GM12865 (cell line): ENCODE measurements at regions not wholly inside any gene's neighbourhood (a gene's known extent, or its start where the extent isn't known, plus 50 kb on each side); places are given as distances from the start of the nearest gene placed in this dataset.
"Not testable (repeated sequence)": the region's sequence is repeated elsewhere in the genome, so short reads cannot be mapped to it uniquely, and the experiment has no call there.

Source experiments
- DNase-seq: peaks from one replicate; pipeline ENCODE4 v3.0.0; 2010; ENCODE audit warnings: low read depth
- H3K4me3 ChIP-seq: 2 replicates; pipeline ENCODE4 v1.5.1; 2011; ENCODE audit warnings: mild to moderate bottlenecking, low read depth, low read length, control low read depth
- TF ChIP-seq, protein P1 (sequence below): IDR thresholded peaks from 2 replicates; pipeline ENCODE4 v1.5.1; 2011; ENCODE audit warnings: low read length, control low read depth, low read depth, inconsistent platforms; ENCODE audit not compliant: insufficient read depth; ENCODE audit errors: missing control alignments

DNA sequence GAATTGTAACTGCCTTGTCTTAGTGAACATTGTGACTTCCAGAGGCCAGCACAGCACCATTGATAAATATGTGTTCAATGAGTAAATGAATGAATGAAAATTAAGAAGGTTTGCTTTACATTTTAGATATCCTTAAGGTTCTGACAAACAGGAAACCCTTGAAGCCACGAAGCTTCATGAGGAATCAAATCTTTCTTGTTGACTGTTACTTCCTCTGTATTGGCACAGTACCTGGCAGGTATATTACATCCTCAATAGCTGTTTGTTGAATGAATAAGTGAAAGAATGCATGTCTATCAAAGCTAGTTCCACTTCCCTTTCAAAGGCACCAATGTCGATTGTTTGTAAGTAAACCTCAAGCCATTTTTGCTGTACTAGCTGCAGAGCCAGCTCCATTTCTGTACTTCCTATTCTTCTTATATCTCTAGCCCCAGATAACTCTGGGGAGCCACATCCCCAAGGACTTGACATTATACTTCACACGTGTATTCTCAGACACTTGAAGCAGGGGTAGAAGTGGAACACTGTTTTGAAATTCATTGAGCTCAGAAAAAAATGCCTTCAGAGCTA, 140.3 kb upstream of the RAG2 start:
- no peak overlapping the region for H3K4me3 ChIP-seq
- TF ChIP-seq, protein P1, sequence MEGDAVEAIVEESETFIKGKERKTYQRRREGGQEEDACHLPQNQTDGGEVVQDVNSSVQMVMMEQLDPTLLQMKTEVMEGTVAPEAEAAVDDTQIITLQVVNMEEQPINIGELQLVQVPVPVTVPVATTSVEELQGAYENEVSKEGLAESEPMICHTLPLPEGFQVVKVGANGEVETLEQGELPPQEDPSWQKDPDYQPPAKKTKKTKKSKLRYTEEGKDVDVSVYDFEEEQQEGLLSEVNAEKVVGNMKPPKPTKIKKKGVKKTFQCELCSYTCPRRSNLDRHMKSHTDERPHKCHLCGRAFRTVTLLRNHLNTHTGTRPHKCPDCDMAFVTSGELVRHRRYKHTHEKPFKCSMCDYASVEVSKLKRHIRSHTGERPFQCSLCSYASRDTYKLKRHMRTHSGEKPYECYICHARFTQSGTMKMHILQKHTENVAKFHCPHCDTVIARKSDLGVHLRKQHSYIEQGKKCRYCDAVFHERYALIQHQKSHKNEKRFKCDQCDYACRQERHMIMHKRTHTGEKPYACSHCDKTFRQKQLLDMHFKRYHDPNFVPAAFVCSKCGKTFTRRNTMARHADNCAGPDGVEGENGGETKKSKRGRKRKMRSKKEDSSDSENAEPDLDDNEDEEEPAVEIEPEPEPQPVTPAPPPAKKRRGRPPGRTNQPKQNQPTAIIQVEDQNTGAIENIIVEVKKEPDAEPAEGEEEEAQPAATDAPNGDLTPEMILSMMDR: no peak
- DNase-seq: peak; percentile 27

DNA sequence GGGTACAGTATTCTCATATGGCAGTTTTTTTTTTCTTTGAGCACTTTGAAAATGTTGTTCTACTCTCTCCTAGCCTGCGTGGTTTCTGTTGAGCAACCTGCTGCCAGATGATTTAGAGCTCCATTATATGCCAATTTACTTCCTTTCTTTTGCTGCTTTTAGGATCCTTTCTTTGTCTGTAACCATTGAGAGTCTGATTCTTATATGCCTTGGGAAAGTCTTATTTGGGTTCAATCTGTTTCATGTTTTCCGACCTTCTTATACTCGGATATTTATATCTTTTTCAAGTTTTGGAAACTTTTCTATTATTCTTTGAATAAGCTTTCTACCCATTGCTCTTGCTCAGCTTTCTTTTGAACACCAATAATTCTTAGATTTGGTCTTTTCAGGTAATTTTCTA, 138.1 kb upstream of the RAG2 start:
- TF ChIP-seq, protein P1: no peak
- no peak overlapping the region for H3K4me3 ChIP-seq
- no peak for DNase-seq

DNA sequence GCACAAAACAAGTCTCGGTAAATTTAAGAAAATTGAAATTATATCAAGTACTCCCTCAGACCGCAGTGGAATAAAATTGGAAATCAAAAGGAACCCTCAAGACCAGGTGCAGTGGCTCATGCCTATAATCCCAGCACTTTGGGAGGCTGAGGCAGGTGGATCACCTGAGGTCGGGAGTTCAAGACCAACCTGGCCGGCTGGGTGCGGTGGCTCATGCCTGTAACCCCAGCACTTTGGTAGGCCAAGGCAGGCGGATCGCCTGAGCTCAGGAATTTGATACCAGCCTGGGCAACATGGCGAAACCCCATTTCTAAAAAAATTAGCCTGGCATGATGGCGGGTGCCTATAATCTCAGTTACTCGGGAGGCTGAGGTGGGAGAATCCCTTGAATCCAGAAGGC, 135.7 kb upstream of the RAG2 start:
- not testable (repeated sequence) for DNase-seq, H3K4me3 ChIP-seq

DNA sequence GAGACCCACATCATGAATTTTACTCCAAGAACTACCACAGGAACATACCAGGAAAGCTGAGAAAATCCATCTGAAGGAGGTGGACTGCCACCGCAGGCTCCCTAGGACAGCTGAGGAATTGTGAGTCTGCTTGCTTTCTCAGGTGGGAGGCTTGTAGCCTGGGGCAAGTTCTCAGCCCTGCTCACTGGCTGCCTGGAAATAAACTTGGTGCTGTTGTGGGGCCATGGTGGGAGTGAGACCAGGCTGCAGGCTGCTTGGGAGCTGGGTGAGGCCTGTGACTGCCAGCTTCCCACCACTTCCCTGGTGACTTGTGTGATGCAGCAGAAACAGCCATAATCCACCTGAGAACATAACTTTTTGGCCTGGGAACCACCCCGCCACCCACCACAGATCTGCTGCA, 132.7 kb upstream of the RAG2 start:
- DNase-seq: no peak
- H3K4me3 ChIP-seq: no peak overlapping the region
- TF ChIP-seq, protein P1: no peak

DNA sequence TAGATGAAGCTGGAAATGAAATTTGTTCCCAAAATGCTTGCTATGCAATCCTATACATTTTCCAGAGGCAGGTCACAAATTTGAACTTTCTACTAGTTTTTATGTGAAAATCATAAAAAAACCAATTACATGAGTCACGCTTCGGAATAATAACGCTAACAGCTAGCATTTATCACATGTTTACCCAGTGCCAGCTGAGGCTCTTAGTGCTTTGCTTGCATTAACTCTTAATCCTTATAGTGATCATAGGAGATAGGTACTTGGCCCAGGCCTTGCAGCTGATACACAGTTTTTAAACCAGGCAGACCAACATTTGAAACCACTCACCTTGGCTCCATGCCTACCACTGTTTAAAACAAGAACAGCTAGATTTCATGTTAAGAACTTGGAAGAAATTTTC, 131.8 kb upstream of the RAG2 start:
- TF ChIP-seq, protein P1: no peak
- H3K4me3 ChIP-seq: no peak overlapping the region
- DNase-seq: no peak

DNA sequence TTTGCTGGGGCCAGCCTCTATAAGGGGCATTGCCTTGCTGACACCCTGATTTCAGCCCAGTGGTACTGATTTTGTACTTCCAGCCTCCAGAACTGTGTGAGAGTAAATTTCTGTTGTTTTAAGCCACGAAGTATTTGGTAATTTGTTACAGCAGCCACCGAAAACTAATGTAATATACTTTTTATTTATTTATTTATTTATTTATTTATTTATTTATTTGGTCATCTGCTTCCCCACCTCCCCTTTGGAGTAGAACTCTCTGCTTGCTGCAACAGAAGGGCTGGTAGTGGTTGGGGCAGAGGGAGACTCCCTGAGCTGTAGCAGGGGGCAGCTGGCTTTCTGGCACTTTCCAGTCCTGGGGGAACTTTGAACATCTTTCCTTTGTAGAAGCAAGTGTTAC, 128.4 kb upstream of the RAG2 start:
- TF ChIP-seq, protein P1: no peak

DNA sequence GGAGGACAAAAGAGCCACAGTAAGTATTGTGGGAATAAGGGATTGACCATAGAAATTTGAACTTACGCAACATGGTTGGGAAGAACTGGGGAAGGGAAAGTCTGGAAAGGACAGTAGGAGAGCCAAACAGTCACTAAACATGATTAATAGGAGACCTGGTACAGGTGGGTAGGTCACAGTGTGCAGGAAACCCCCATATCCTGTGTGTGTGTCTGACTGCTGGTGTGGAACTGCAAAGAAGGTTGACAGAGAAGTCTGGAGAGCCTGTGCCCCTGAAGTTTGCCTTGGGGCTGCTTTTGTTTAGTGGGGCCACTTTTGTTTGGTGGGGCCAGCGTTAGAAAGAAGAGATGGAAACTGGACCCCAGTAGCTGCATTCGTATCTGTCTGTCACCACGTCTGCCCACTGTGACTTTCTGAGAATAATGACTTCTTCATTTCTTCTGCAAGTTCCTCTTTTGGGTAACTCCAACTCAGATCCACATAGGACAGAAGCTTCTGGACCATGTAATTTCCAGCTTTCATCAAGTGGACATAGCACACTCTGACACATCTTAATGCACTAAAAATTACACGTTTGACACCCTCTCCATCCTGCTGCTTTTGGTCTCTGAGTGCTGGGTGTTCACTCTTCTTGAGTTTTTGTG, 126.8 kb upstream of the RAG2 start:
- TF ChIP-seq, protein P1: no peak
- H3K4me3 ChIP-seq: no peak overlapping the region
- peak; percentile 49 for DNase-seq

More for the DNA sequence above, 128.4 kb upstream of the RAG2 start:
- no peak overlapping the region for H3K4me3 ChIP-seq
- no peak for DNase-seq
